GM06990 (cell line): ENCODE measurements at regions not wholly inside any gene's neighbourhood (a gene's known extent, or its start where the extent isn't known, plus 50 kb on each side); places are given as distances from the start of the nearest gene placed in this dataset.

Experiments
- DNase-seq: peaks from one replicate; pipeline ENCODE4 v3.0.0-alpha.2; 2011; ENCODE audit not compliant: insufficient read length; ENCODE audit errors: extremely low read depth
- H3K27me3 ChIP-seq: replicated peaks from 2 replicates; pipeline ENCODE4 v1.6.0; 2011; ENCODE audit warnings: low read length; ENCODE audit not compliant: control insufficient read depth, insufficient read depth
- H3K36me3 ChIP-seq: 2 replicates; pipeline ENCODE4 v1.5.1; 2011; ENCODE audit warnings: low read length; ENCODE audit not compliant: control insufficient read depth, insufficient read depth
- H3K4me3 ChIP-seq: replicated peaks from 2 replicates; pipeline ENCODE4 v1.5.1; 2011; ENCODE audit warnings: low read depth, mild to moderate bottlenecking, control low read depth, low read length
- TF ChIP-seq, protein P1 (sequence below): IDR thresholded peaks from 2 replicates; pipeline ENCODE4 v1.5.1; 2011; ENCODE audit warnings: low read length, control low read depth, mild to moderate bottlenecking, inconsistent platforms; ENCODE audit not compliant: insufficient read depth, poor library complexity, severe bottlenecking

DNA sequence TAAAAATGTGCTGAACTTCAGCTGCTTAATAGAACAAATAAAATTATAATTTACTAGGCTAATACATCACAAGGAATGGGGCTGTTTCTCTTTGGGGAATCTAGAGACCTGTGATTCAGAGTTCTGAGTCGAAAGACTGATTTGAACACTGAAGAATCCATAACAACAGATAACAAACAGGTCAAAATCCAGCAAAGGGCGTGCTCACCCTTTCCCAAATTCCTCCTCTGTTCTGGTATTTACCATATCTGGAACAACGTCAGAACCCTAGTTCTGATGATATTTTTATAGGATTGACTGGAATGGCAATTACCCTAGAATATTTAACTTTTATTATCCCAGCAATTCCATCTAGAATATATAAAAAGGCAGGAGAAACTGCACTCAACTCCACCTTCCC lies 66.0 kb upstream of the ITGA6 start:
- no peak for DNase-seq
- Histone ChIP-seq H3K36me3 (no peaks in the 10 kb centered on the region), H3K27me3 (no peaks in the 10 kb centered on the region; the same call in 1 of the 2 replicates), H3K4me3 (no peak overlapping the region)
- TF ChIP-seq, protein P1, sequence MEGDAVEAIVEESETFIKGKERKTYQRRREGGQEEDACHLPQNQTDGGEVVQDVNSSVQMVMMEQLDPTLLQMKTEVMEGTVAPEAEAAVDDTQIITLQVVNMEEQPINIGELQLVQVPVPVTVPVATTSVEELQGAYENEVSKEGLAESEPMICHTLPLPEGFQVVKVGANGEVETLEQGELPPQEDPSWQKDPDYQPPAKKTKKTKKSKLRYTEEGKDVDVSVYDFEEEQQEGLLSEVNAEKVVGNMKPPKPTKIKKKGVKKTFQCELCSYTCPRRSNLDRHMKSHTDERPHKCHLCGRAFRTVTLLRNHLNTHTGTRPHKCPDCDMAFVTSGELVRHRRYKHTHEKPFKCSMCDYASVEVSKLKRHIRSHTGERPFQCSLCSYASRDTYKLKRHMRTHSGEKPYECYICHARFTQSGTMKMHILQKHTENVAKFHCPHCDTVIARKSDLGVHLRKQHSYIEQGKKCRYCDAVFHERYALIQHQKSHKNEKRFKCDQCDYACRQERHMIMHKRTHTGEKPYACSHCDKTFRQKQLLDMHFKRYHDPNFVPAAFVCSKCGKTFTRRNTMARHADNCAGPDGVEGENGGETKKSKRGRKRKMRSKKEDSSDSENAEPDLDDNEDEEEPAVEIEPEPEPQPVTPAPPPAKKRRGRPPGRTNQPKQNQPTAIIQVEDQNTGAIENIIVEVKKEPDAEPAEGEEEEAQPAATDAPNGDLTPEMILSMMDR = no peak

DNA sequence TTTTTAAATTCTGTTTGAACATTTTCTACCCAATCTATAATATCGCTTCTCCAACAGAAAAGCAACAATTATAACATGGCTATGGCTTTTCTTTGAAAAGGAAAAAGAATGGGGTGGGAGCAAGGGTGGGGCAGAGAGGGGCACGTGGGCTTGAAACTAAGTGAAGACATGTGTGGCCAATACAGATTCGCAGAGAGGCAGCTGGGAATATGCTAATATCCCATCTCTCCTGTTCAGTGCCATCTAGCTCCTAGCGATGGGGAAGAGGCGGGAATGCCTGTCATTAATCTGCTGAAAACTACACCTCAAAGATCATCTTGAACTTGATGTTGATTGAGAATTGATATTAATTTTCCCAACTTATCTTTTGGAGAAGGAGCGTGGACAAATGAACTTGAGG lies 65.5 kb upstream of the ITGA6 start:
- TF ChIP-seq, protein P1 = no peak
- no peak overlapping the region for H3K4me3 ChIP-seq
- no peaks in the 10 kb centered on the region; the same call in 1 of the 2 replicates for H3K27me3 ChIP-seq
- DNase-seq = no peak
- H3K36me3 ChIP-seq = no peaks in the 10 kb centered on the region

DNA sequence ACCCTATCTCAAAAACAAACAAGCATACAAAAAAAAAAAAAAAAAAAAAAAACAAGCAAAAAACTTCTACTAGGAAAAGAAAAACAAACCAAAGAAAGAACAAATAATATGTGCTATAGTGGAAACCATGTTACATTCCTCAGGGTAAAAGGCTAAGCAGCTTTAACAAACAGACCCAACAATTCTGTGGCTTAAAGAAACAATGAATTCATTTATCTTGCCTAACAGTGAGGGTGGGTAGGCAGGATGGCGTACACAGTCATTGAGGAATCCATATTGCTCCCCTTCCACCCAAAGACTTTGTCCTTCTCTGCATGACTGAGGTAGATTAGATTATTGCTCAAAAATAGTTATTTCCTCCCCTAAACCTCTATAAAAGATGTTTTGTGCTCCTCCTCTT lies 63.1 kb upstream of the ITGA6 start:
- TF ChIP-seq, protein P1 = no peak
- no peak for DNase-seq
- no peaks in the 10 kb centered on the region for H3K36me3 ChIP-seq
- no peaks in the 10 kb centered on the region for H3K27me3 ChIP-seq
- no peak overlapping the region for H3K4me3 ChIP-seq

DNA sequence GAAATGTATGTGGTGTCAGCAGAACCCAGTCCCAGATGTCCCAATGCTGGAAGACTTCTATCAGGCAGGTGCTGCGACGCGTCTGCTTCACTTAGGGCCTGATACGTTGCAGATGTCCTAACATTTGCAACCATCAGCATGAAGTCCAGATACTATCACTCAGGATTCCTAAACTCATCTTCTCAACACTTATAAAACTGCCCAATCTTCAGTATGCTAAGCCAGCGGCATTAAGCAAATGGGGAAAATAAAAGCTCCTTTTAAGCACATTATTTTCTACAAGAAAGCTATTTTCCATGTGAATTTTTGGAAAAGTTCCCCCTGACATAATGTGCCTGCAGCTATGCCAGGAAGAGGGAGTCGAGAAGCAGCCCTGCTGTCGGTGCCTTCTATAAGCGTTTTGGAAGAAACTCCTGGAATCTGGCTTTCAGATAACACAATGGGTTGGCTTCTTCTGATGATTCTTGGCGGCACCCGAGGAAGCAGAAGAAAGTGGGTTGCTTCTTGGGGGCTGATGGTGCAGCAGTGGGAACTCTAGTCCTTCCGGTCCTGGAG lies 60.7 kb upstream of the ITGA6 start:
- H3K27me3 ChIP-seq = no peaks in the 10 kb centered on the region
- no peak overlapping the region for H3K4me3 ChIP-seq
- TF ChIP-seq, protein P1 = no peak
- H3K36me3 ChIP-seq = no peaks in the 10 kb centered on the region
- DNase-seq = no peak

DNA sequence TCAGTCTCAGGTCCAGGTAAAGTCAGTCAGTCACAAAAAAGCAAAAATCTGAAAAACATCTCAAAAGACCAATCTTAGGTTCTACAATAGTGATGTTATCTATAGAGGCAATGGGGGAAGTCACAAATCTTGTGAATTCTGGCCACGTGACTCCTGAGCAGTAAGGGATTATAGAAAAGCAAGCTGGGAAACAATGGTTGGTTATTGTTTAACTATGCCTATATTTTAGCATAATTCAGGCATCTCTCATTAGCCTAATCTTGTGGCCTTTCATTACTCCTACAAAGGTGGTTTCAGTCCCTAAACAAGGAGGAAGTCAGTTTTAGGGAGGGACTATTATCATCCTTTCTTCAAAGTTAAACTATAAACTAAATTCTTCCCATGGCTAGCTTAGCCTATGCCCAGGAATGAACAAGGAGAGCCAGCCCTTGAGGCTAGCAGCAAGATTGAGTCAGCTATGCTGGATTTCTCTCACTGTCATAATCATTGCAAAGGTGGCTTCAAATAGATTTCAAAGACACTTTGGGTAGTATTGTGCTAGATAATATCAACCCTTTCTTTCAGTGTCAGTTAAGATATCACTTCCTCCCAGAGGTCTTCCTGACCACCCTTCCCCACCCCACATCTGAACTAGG lies 56.4 kb upstream of the ITGA6 start:
- DNase-seq = no peak
- Histone ChIP-seq H3K36me3 (no peaks in the 10 kb centered on the region), H3K27me3 (no peaks in the 10 kb centered on the region), H3K4me3 (no peak overlapping the region)
- TF ChIP-seq, protein P1 = no peak
